UCSD-AML1 (cell line): ENCODE measurements at regions not wholly inside any gene's neighbourhood (a gene's known extent, or its start where the extent isn't known, plus 50 kb on each side); places are given as distances from the start of the nearest gene placed in this dataset.
"Not testable (repeated sequence)": the region's sequence is repeated elsewhere in the genome, so short reads cannot be mapped to it uniquely, and the experiment has no call there.

Experiments used
- DNase-seq: peaks from one replicate; lab custom pipeline; 2025; ENCODE audit not compliant: unreplicated experiment; lab: John Stamatoyannopoulos, UW

- DNase-seq = peak; percentile 61
Measured at GRCh38 chr16:86072328-86073102, 173.6 kb downstream of the IRF8 start.

- no peak for DNase-seq
Measured at GRCh38 chr16:86073103-86073625, 174.2 kb downstream of the IRF8 start.

- DNase-seq = no peak
Measured at GRCh38 chr16:86073763-86074493, 175.0 kb downstream of the IRF8 start.

GRCh38 chr16:86074651-86075487 is 175.9 kb downstream of the IRF8 start:
- DNase-seq = no peak

GRCh38 chr16:86075488-86075785 is 176.5 kb downstream of the IRF8 start:
- no peak for DNase-seq

GRCh38 chr16:86075839-86076440 is 177.0 kb downstream of the IRF8 start:
- no peak for DNase-seq

GRCh38 chr16:86076606-86077005 is 177.6 kb downstream of the IRF8 start:
- DNase-seq = no peak

GRCh38 chr16:86077243-86077940 is 178.4 kb downstream of the IRF8 start:
- DNase-seq = no peak

GRCh38 chr16:86078121-86078600 is 179.2 kb downstream of the IRF8 start:
- DNase-seq = no peak

GRCh38 chr16:86078711-86079110 is 179.7 kb downstream of the IRF8 start:
- not testable (repeated sequence) for DNase-seq

- DNase-seq = no peak
Measured at GRCh38 chr16:86079255-86079885, 180.4 kb downstream of the IRF8 start.

- DNase-seq = no peak
Measured at GRCh38 chr16:86080131-86080875, 181.3 kb downstream of the IRF8 start.

- no peak for DNase-seq
Measured at GRCh38 chr16:86080982-86081381, 182.0 kb downstream of the IRF8 start.

- no peak for DNase-seq
Measured at GRCh38 chr16:86082418-86083030, 183.6 kb downstream of the IRF8 start.

GRCh38 chr16:86083382-86084002 is 184.5 kb downstream of the IRF8 start:
- DNase-seq = no peak

GRCh38 chr16:86085161-86085611 is 186.2 kb downstream of the IRF8 start:
- no peak for DNase-seq

- no peak for DNase-seq
Measured at GRCh38 chr16:86085795-86086194, 186.8 kb downstream of the IRF8 start.

- DNase-seq = no peak
Measured at GRCh38 chr16:86086471-86086870, 187.5 kb downstream of the IRF8 start.
